H9 (cell line): ENCODE measurements at regions not wholly inside any gene's neighbourhood (a gene's known extent, or its start where the extent isn't known, plus 50 kb on each side); places are given as distances from the start of the nearest gene placed in this dataset.

ENCODE experiments used
- DNase-seq: peaks from one replicate; pipeline ENCODE4 v3.0.0-alpha.2; 2017
- H2AFZ ChIP-seq: one replicate; pipeline ENCODE4 v1.6.1; 2013; ENCODE audit warnings: mild to moderate bottlenecking, low read length, control low read depth, moderate library complexity
- H2AK5ac ChIP-seq: 2 replicates; pipeline ENCODE4 v1.6.1; 2013; ENCODE audit warnings: low read length, control low read depth, mixed read lengths; ENCODE audit not compliant: insufficient read length
- H2BK120ac ChIP-seq: one replicate; pipeline ENCODE4 v1.6.1; 2013; ENCODE audit warnings: low read depth, mild to moderate bottlenecking, low read length, control low read depth, inconsistent platforms; ENCODE audit not compliant: poor library complexity, severe bottlenecking
- H2BK12ac ChIP-seq: 2 replicates; pipeline ENCODE4 v1.6.1; 2013; ENCODE audit warnings: low read length, control low read depth, mixed read lengths, low read depth; ENCODE audit not compliant: insufficient read length
- H2BK15ac ChIP-seq: 2 replicates; pipeline ENCODE4 v1.6.1; 2013; ENCODE audit warnings: low read depth, low read length, control low read depth
- H2BK20ac ChIP-seq: one replicate; pipeline ENCODE4 v1.6.1; 2013; ENCODE audit warnings: low read depth, mild to moderate bottlenecking, low read length, control low read depth, inconsistent platforms; ENCODE audit not compliant: poor library complexity, severe bottlenecking
- H2BK5ac ChIP-seq: 2 replicates; pipeline ENCODE4 v1.6.1; 2013; ENCODE audit warnings: low read length, control low read depth, mixed read lengths; ENCODE audit not compliant: insufficient read length
- H3K14ac ChIP-seq: 2 replicates; pipeline ENCODE4 v1.6.1; 2013; ENCODE audit warnings: low read length, control low read depth; ENCODE audit not compliant: insufficient read depth
- H3K18ac ChIP-seq: 2 replicates; pipeline ENCODE4 v1.6.1; 2013; ENCODE audit warnings: low read depth, mild to moderate bottlenecking, mixed read lengths, low read length, control low read depth; ENCODE audit not compliant: insufficient read length
- H3K23ac ChIP-seq: 2 replicates; pipeline ENCODE4 v1.6.1; 2013; ENCODE audit warnings: low read length, control low read depth, mixed read lengths, low read depth; ENCODE audit not compliant: insufficient read length
- H3K23me2 ChIP-seq: 2 replicates; pipeline ENCODE4 v1.6.1; 2013; ENCODE audit warnings: low read depth, mild to moderate bottlenecking, mixed read lengths, low read length, control low read depth; ENCODE audit not compliant: insufficient read length, poor library complexity, severe bottlenecking
- H3K27ac ChIP-seq: 2 replicates; pipeline ENCODE4 v1.5.1; 2013; ENCODE audit warnings: low read length, control low read depth, mixed read lengths, low read depth; ENCODE audit not compliant: insufficient read length
- H3K27me3 ChIP-seq: 2 replicates; pipeline ENCODE4 v1.6.1; 2013; ENCODE audit warnings: low read length, control low read depth, inconsistent platforms; ENCODE audit not compliant: insufficient read depth
- H3K4ac ChIP-seq: 2 replicates; pipeline ENCODE4 v1.6.1; 2013; ENCODE audit warnings: low read depth, mild to moderate bottlenecking, control low read depth, inconsistent platforms, low read length, moderate library complexity
- H3K4me1 ChIP-seq: 2 replicates; pipeline ENCODE4 v1.6.1; 2013; ENCODE audit warnings: low read length, control low read depth, inconsistent platforms; ENCODE audit not compliant: insufficient read depth
- H3K4me2 ChIP-seq: 2 replicates; pipeline ENCODE4 v1.6.1; 2013; ENCODE audit warnings: low read length, control low read depth, mixed read lengths; ENCODE audit not compliant: insufficient read length, insufficient read depth
- H3K56ac ChIP-seq: 2 replicates; pipeline ENCODE4 v1.6.1; 2013; ENCODE audit warnings: low read depth, mild to moderate bottlenecking, mixed read lengths, low read length, control low read depth; ENCODE audit not compliant: insufficient read length
- H3K79me1 ChIP-seq: 2 replicates; pipeline ENCODE4 v1.6.1; 2013; ENCODE audit warnings: low read depth, mild to moderate bottlenecking, moderate library complexity, low read length, control low read depth, inconsistent platforms; ENCODE audit not compliant: insufficient read depth, poor library complexity, severe bottlenecking
- H3K79me2 ChIP-seq: 2 replicates; pipeline ENCODE4 v1.6.1; 2013; ENCODE audit warnings: low read length, control low read depth, inconsistent platforms; ENCODE audit not compliant: insufficient read depth
- H3K9ac ChIP-seq: 2 replicates; pipeline ENCODE4 v1.6.1; 2013; ENCODE audit warnings: low read length, control low read depth, mixed read lengths; ENCODE audit not compliant: insufficient read length; ENCODE audit errors: extremely low read depth
- H3K9me3 ChIP-seq: one replicate; pipeline ENCODE4 v1.6.1; 2013; ENCODE audit warnings: low read depth, low read length, inconsistent platforms; ENCODE audit not compliant: control insufficient read depth
- H3T11ph ChIP-seq: one replicate; pipeline ENCODE4 v1.6.1; 2013; ENCODE audit warnings: mild to moderate bottlenecking, low read length, control low read depth, inconsistent platforms
- H4K20me1 ChIP-seq: one replicate; pipeline ENCODE4 v1.6.1; 2013; ENCODE audit not compliant: control insufficient read depth, insufficient read length, insufficient read depth
- H4K5ac ChIP-seq: 2 replicates; pipeline ENCODE4 v1.6.1; 2013; ENCODE audit warnings: low read depth, mild to moderate bottlenecking, mixed read lengths, low read length, control low read depth; ENCODE audit not compliant: insufficient read length
- H4K8ac ChIP-seq: replicated peaks from 2 replicates; pipeline ENCODE4 v1.6.1; 2013; ENCODE audit warnings: low read length, control low read depth, mixed read lengths, low read depth; ENCODE audit not compliant: insufficient read length
- H4K91ac ChIP-seq: 2 replicates; pipeline ENCODE4 v1.6.1; 2013; ENCODE audit warnings: low read depth, mild to moderate bottlenecking, moderate library complexity, mixed read lengths, low read length, control low read depth; ENCODE audit not compliant: insufficient read length
- H3K27ac Mint-ChIP-seq, 3 experiments: 2 replicates in 2 of 3; 3 replicates in 1 of 3; pipeline ENCODE4 v1.8.0; 2020 to 2021; ENCODE audit warnings: mixed read lengths in 3 of 3, mild to moderate bottlenecking in 1 of 3, moderate library complexity in 1 of 3
- H3K27me3 Mint-ChIP-seq: 2 replicates; pipeline ENCODE4 v1.8.0; 2021; ENCODE audit warnings: low read depth, mild to moderate bottlenecking, moderate library complexity, mixed read lengths
- H3K36me3 Mint-ChIP-seq, 3 experiments: 2 replicates in 2 of 3; 3 replicates in 1 of 3; pipeline ENCODE4 v1.8.0; 2020 to 2021; ENCODE audit warnings: low read depth in 3 of 3, mixed read lengths in 3 of 3; ENCODE audit not compliant: insufficient read depth in 1 of 3
- H3K4me1 Mint-ChIP-seq, 2 experiments: 2 replicates each; pipeline ENCODE4 v1.8.0; 2020; ENCODE audit warnings: mixed read lengths in 2 of 2
- H3K4me3 Mint-ChIP-seq, 2 experiments: 2 replicates in 1 of 2; 3 replicates in 1 of 2; pipeline ENCODE4 v1.8.0; 2020 to 2021; ENCODE audit warnings: mild to moderate bottlenecking in 2 of 2, mixed read lengths in 2 of 2, moderate library complexity in 1 of 2
- H3K9me3 Mint-ChIP-seq, 2 experiments: 2 replicates in 1 of 2; 3 replicates in 1 of 2; pipeline ENCODE4 v1.8.0; 2020; ENCODE audit warnings: mild to moderate bottlenecking in 2 of 2, mixed read lengths in 2 of 2, moderate library complexity in 1 of 2
- WGBS: extraction: QIAGEN DNeasy Blood & Tissue Kit; methylation state at CpG from one replicate; pipeline ENCODE4 v1.1.7; 2013; ENCODE audit warnings: missing lambda C conversion rate, low lambda C conversion rate, mixed read lengths; ENCODE audit not compliant: insufficient read length; ENCODE audit errors: extremely low coverage; 5-methylcytosine and 5-hydroxymethylcytosine counted together
- TF ChIP-seq, protein P1 (sequence below): fragments of 200-600 bp; sonication (generic); conservative IDR thresholded peaks from 3 replicates; pipeline ENCODE4 v1.8.0; 2021; ENCODE audit warnings: antibody characterized with exemption, mild to moderate bottlenecking

DNA sequence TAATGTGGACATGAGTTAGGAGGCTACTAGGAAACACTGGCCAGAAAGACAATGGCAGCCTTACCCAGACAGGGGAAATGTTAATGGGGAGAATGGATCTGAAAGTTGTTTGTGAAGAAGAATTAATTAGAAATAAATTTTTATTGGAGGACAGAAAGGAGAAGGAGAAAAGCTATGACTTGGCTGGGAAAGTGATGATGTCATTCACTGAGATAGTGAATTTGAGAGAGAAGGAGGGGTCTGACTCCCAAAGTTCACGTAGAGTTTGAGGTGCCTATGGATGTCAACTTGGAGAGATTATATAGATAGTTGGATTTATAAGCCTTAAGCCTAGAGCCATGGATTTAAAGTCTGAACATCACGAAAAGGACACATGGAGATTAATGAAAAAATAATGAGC lies 144.6 kb upstream of the ZNF521 start:
- DNase-seq, result no peak
- H2AK5ac ChIP-seq, result no peak overlapping the region
- no peaks in the 10 kb centered on the region for H4K20me1 ChIP-seq
- Mint-ChIP-seq H3K27ac (0 out of 7 replicates have a peak overlapping the region, but pooled peaks of 1 of the 3 experiments have one; percentile 1), H3K27me3 (peaks cover 3% of the 10 kb centered on the region; the same call in 1 of the 2 replicates), H3K4me1 (peaks cover 3% of the 10 kb centered on the region in 2 experiments; a peak in 3 of 4 replicates), H3K9me3 (peaks cover 3 to 9% of the 10 kb centered on the region in 2 experiments; a peak in 4 of 5 replicates), H3K36me3 (peaks cover 0 to 5% (median 1%) of the 10 kb centered on the region in 3 experiments; a peak in 3 of 7 replicates), H3K4me3 (no peak overlapping the region)
- no peaks in the 10 kb centered on the region for H3K9me3 ChIP-seq
- H3K14ac ChIP-seq, result no peak overlapping the region
- no peak overlapping the region for H3K27ac ChIP-seq
- WGBS, result no CpG with 5 or more reads among the region's 2 CpGs
- H4K91ac ChIP-seq, result no peak overlapping the region
- no peak overlapping the region for H4K5ac ChIP-seq
- H3K79me1 ChIP-seq, result no peaks in the 10 kb centered on the region
- no peaks in the 10 kb centered on the region for H3K79me2 ChIP-seq
- H3K4ac ChIP-seq, result no peak overlapping the region
- H3K27me3 ChIP-seq, result no peaks in the 10 kb centered on the region
- no peak overlapping the region for H3K9ac ChIP-seq
- H2AFZ ChIP-seq, result no peak overlapping the region
- H3T11ph ChIP-seq, result no peak overlapping the region
- no peak overlapping the region for H2BK12ac ChIP-seq
- no peak overlapping the region for H3K56ac ChIP-seq
- no peak overlapping the region for H2BK120ac ChIP-seq
- no peak overlapping the region for H2BK15ac ChIP-seq
- TF ChIP-seq, protein P1, sequence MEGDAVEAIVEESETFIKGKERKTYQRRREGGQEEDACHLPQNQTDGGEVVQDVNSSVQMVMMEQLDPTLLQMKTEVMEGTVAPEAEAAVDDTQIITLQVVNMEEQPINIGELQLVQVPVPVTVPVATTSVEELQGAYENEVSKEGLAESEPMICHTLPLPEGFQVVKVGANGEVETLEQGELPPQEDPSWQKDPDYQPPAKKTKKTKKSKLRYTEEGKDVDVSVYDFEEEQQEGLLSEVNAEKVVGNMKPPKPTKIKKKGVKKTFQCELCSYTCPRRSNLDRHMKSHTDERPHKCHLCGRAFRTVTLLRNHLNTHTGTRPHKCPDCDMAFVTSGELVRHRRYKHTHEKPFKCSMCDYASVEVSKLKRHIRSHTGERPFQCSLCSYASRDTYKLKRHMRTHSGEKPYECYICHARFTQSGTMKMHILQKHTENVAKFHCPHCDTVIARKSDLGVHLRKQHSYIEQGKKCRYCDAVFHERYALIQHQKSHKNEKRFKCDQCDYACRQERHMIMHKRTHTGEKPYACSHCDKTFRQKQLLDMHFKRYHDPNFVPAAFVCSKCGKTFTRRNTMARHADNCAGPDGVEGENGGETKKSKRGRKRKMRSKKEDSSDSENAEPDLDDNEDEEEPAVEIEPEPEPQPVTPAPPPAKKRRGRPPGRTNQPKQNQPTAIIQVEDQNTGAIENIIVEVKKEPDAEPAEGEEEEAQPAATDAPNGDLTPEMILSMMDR, result no peak
- no peak overlapping the region for H3K18ac ChIP-seq
- no peak overlapping the region for H3K4me2 ChIP-seq
- no peak overlapping the region for H2BK5ac ChIP-seq
- no peak overlapping the region for H3K23ac ChIP-seq
- no peaks in the 10 kb centered on the region for H3K23me2 ChIP-seq
- no peak overlapping the region for H2BK20ac ChIP-seq
- no peaks in the 10 kb centered on the region for H3K4me1 ChIP-seq
- no peak overlapping the region for H4K8ac ChIP-seq
